Osteoblast (primary cell): ENCODE measurements at regions not wholly inside any gene's neighbourhood (a gene's known extent, or its start where the extent isn't known, plus 50 kb on each side); places are given as distances from the start of the nearest gene placed in this dataset.

Experiments used
- DNase-seq: peaks from one replicate; pipeline ENCODE4 v3.0.0; 2011; ENCODE audit warnings: low spot score, mixed read lengths; ENCODE audit not compliant: insufficient read length; ENCODE audit errors: missing footprints
- H2AFZ ChIP-seq: 2 replicates; pipeline ENCODE4 v1.6.0; 2011; ENCODE audit warnings: mild to moderate bottlenecking, low read length
- H3K27ac ChIP-seq: 2 replicates; pipeline ENCODE4 v1.5.1; 2011; ENCODE audit warnings: mild to moderate bottlenecking, low read depth, low read length, moderate library complexity
- H3K27me3 ChIP-seq: 2 replicates; pipeline ENCODE4 v1.6.0; 2012; ENCODE audit warnings: mild to moderate bottlenecking, control low read depth, inconsistent platforms, low read length, moderate library complexity; ENCODE audit not compliant: insufficient read depth
- H3K36me3 ChIP-seq: 2 replicates; pipeline ENCODE4 v1.5.1; 2011; ENCODE audit warnings: mild to moderate bottlenecking, low read length, control low read depth, moderate library complexity; ENCODE audit not compliant: insufficient read depth
- H3K4me1 ChIP-seq: 2 replicates; pipeline ENCODE4 v1.5.1; 2011; ENCODE audit warnings: mild to moderate bottlenecking, low read length, control low read depth, moderate library complexity; ENCODE audit not compliant: insufficient read depth
- H3K4me2 ChIP-seq: 2 replicates; pipeline ENCODE4 v1.6.0; 2011; ENCODE audit warnings: mild to moderate bottlenecking, low read length; ENCODE audit not compliant: insufficient read depth
- H3K4me3 ChIP-seq: fragments of 200-600 bp; sonication (generic); 3 replicates; pipeline ENCODE4 v1.5.1; 2012; ENCODE audit warnings: mild to moderate bottlenecking, low read length, inconsistent platforms; ENCODE audit not compliant: insufficient read depth
- H3K79me2 ChIP-seq: 2 replicates; pipeline ENCODE4 v1.6.0; 2012; ENCODE audit warnings: mild to moderate bottlenecking, low read length, control low read depth, inconsistent platforms; ENCODE audit not compliant: insufficient read depth
- H3K9me3 ChIP-seq: 2 replicates; pipeline ENCODE4 v1.5.1; 2011; ENCODE audit warnings: low read depth, low read length, control low read depth
- H4K20me1 ChIP-seq: 2 replicates; pipeline ENCODE4 v1.6.0; 2012; ENCODE audit warnings: mild to moderate bottlenecking, low read length, control low read depth; ENCODE audit not compliant: insufficient read depth
- CTCF ChIP-seq: IDR thresholded peaks from 2 replicates; pipeline ENCODE4 v1.5.1; 2011; ENCODE audit warnings: mild to moderate bottlenecking, low read depth, low read length, moderate library complexity; ENCODE audit errors: extremely low read depth

- no peak overlapping the region for H3K4me2 ChIP-seq
- no peak overlapping the region for H3K27ac ChIP-seq
- no peaks in the 10 kb centered on the region for H3K79me2 ChIP-seq
- H2AFZ ChIP-seq: no peak overlapping the region
- no peak overlapping the region for H3K4me3 ChIP-seq
- H3K27me3 ChIP-seq: no peaks in the 10 kb centered on the region
- no peaks in the 10 kb centered on the region for H4K20me1 ChIP-seq
- no peak for TF ChIP-seq CTCF
- no peaks in the 10 kb centered on the region for H3K9me3 ChIP-seq
- peak; percentile 18 for DNase-seq
- H3K4me1 ChIP-seq: peaks cover 49% of the 10 kb centered on the region
- H3K36me3 ChIP-seq: no peaks in the 10 kb centered on the region
Measured at GRCh38 chr9:91492237-91492636, 68.6 kb upstream of the NFIL3 start.

GRCh38 chr9:91491624-91492023 is 68.0 kb upstream of the NFIL3 start:
- no peak for DNase-seq
- H3K36me3 ChIP-seq: no peaks in the 10 kb centered on the region
- H3K9me3 ChIP-seq: no peaks in the 10 kb centered on the region
- no peak for TF ChIP-seq CTCF
- H3K4me2 ChIP-seq: no peak overlapping the region
- H2AFZ ChIP-seq: no peak overlapping the region
- no peak overlapping the region for H3K27ac ChIP-seq
- H3K79me2 ChIP-seq: no peaks in the 10 kb centered on the region
- no peak overlapping the region for H3K4me3 ChIP-seq
- H3K4me1 ChIP-seq: peaks cover 51% of the 10 kb centered on the region
- H3K27me3 ChIP-seq: no peaks in the 10 kb centered on the region
- H4K20me1 ChIP-seq: no peaks in the 10 kb centered on the region

GRCh38 chr9:91489361-91489899 is 65.8 kb upstream of the NFIL3 start:
- Histone ChIP-seq H3K27me3 (no peaks in the 10 kb centered on the region), H4K20me1 (no peaks in the 10 kb centered on the region), H3K4me1 (peaks cover 42% of the 10 kb centered on the region), H3K27ac (peak overlapping the region; percentile 99), H3K9me3 (no peaks in the 10 kb centered on the region), H3K79me2 (no peaks in the 10 kb centered on the region), H3K36me3 (no peaks in the 10 kb centered on the region), H3K4me2 (peak overlapping the region; percentile 54), H3K4me3 (peak overlapping the region; percentile 23), H2AFZ (peak overlapping the region; percentile 79)
- peak; percentile 83 for DNase-seq
- no peak for TF ChIP-seq CTCF

GRCh38 chr9:91488341-91488740 is 64.7 kb upstream of the NFIL3 start:
- Histone ChIP-seq H3K4me3 (no peak overlapping the region), H3K27ac (peak overlapping the region; percentile 99), H4K20me1 (no peaks in the 10 kb centered on the region), H3K79me2 (no peaks in the 10 kb centered on the region), H3K4me2 (peak overlapping the region; percentile 39), H3K36me3 (no peaks in the 10 kb centered on the region), H3K27me3 (no peaks in the 10 kb centered on the region), H2AFZ (no peak overlapping the region), H3K4me1 (peaks cover 48% of the 10 kb centered on the region), H3K9me3 (no peaks in the 10 kb centered on the region)
- DNase-seq: no peak
- TF ChIP-seq CTCF: peak; percentile 26
